Muscle of arm (tissue), 1 donor: ENCODE measurements at regions not wholly inside any gene's neighbourhood (a gene's known extent, or its start where the extent isn't known, plus 50 kb on each side); places are given as distances from the start of the nearest gene placed in this dataset.

Experiments
- DNase-seq: peaks from one replicate; pipeline ENCODE4 v3.0.0-alpha.2; 2013

DNA sequence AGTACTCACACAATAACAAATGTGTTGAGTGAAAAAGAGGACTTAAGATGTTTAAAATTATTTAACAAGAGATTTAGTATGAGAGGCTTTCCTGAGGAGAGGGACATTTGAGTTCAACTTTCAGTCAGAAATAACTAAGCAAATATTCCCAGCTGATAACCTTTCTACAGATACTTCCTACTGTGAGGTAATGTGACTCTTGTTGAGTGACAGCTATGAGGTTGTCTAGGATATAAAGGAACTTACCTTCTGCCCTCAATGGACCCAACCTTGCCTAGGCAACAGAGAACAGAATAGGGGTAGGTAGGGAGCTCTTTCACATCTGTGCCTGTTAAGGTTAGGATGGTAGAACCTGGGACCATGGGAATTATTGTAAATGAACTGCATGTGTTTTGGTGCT is 54.7 kb downstream of the GLUD2 start:
- no peak for DNase-seq

GRCh38 chrX:121103381-121103780 is 56.0 kb downstream of the GLUD2 start:
- DNase-seq: no peak

DNA sequence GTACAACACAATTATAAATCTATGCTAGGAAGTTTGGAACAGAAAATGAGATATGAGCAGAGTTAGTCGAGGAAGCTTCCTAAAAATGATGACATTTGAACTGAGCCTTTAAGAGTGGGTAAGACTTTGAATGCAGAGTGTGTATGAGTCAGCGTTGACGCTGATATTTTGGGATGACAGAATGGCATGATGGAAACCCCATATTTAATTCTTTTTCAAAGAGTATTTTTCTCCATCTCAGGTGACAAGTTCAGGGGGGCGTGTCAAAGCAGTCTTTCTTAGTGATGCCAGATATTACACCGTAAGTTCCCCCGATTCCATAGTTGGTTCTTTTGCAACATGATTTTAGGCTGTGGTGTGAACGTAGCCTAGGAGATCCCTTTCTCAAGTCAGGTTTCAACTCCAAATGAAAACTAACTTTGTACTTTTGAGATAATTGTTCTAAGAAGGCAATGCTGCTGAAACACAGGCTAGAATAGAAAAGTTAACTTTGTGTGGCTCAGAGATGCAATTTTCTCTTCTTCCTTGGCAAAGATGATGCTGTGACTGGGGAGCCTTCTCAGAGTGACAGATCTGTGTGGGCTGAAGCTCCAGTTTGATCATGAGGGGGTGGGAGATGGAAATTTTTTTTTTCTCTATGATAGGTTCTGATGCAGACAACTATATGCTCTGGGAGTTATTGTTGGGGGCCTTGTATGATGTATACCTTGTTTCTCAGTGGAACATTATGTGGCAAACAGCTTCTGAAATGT is 59.2 kb downstream of the GLUD2 start:
- no peak for DNase-seq

DNA sequence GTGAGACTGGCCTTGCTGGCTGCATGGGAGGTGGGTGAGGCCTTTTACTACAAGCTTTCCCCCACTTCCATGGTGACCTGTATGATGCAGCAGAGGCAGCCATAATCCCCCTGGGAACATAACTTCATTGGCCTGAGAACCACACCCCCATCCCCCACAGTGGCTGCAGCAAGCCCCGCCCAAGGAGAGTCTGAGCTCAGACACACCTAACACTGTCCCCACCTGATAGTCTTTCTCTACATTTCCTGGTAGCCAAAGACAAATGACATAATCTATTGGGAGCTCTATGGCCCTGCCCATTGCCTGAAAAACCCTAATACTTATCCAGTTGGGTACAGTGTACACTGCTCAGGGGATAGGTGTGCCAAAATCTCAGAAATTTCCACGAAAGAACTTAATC is 62.6 kb downstream of the GLUD2 start:
- no peak for DNase-seq

- no peak for DNase-seq
These were observed 63.1 kb downstream of the GLUD2 start for GRCh38 chrX:121110536-121110935.

GRCh38 chrX:121114691-121115090 is 67.3 kb downstream of the GLUD2 start:
- DNase-seq: no peak

GRCh38 chrX:121120690-121121605 is 73.5 kb downstream of the GLUD2 start:
- no peak for DNase-seq

DNA sequence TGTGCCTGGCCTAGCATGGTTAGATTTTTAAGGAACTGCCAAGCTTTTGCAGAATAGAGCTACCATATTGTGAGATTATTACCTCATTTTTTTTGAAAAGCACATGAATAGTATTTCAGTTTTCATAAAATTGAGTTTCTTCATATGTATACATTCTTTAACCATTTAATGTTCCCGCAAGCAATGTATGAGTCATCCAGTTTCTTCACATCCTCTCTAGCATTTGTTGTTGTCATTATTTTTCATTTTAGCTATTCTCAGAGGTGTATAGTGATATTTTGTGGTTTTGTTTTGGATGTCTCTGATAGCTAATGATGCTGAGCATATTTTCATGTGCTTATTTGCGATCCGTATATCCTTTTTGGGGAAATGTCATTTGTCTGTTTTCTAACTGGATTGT is 74.9 kb downstream of the GLUD2 start:
- DNase-seq: no peak

DNA sequence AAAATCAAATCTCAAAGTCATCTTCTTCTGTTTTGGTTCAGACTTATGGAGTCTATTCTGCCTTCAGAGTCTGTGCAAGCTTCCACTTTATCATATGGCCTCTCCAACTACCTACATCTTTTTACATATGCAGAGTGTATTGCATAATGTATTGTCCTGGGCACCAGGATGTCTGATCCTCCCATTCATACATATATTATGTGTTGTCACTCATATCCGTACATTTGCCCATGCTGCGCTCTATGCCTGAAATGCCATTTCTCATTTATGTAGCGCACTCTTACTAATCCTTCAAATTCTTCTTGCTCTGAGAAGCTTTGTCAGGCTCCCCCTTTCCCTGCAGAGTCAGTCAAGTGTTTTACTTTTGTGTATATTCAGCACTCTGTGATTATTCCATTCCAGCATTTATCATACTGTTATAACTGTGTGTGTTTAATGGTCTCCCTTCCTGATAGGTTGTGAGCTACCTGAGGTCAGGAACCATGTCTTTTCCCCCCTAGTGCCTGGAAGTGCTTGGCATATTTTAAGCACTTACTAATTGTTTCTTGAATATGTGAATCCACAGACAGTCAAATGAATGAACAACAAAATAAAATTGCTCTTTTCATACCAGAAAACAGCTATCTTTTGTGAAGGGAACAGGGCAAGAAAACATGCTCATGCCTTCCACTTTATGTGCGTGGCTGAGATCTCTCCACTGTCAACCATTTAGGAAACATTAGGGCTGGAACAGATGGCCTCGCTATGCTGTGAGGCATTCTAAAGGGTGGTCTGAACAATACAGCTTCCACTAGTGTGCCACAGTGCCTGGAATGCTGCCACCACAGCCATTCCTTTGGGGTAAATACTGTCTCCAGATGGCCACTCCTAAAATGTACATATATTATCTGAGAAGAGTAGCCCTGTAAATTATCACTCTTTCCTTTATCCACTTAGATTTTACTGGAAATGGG is 81.8 kb downstream of the GLUD2 start:
- no peak for DNase-seq

- DNase-seq: no peak
These were observed 85.3 kb downstream of the GLUD2 start for GRCh38 chrX:121132675-121133074.

DNA sequence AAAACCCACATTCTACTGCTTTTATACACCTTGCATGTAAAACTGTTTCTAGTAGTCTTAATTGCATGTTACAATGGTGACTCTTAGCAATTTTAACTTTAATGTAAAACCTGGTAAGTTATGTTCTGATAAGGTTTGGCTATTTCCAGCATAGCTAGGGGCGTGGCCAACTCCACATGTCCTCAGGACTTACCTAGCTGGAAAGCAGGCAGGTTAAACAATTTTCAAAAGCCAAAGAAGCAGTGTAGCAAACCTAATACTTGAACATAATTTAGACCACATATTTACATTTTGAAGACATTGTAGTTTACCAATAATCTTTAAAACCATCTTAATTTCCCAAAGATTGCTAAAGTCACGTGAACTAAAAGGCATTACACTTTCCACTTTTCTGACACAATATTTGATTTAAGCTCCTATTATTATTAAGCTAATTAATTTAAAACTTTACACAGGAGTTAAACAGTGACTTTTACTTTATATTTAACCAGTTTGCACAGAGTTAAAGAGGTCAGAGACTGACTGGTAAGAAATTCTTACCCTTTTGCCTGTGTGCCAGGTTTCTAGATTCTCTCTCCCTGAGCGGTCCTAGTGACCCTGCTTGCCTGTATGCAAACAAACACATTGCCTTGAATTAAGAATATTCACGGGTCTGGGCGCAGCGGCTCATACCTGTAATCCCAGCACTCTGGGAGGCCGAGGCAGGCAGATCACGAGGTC is 88.2 kb downstream of the GLUD2 start:
- DNase-seq: no peak

DNA sequence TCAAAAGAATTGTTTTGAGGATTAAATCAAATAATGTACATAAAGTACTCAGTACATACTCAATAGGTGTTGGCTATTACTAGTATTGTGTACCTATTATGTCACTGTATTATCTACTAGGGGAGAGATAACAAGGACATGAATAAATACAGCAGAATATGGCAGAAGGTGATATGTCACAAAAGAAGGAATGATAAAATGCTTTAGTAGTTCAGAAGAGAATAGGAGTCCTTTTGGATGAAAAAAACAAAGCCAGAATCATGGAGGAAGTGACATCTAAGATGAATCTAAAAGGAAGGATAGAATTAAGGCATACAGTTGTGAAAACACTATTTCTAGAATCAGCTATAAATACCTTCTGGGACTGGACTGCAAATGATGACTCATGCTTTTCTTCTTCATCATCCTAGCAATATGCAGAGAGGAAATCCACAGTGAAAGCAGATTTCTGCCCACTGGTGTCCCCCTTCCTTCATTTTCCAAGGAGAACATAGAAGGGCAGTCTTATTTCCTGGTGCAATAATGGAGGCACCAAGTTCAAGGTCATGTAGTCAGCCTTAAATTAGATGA is 98.7 kb downstream of the GLUD2 start:
- no peak for DNase-seq

DNA sequence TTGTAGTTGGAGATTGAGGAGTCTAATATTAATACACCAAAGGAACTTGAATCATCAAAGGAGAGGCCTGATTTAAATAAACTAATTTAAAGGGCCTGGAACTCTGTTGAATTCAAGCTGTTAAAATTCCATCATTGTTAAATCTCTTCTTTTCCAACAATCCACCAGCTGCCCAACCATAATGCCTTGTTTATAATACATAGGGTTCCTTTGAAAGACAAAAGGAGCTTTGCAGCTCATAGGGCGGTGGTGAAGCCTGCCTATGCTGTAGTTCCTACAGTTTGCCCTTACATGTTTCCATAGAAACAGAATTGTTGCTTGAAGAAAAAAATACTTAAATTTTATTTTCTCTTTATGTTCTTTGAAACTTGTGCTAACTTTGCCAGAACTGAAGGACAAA is 102.8 kb downstream of the GLUD2 start:
- no peak for DNase-seq

DNA sequence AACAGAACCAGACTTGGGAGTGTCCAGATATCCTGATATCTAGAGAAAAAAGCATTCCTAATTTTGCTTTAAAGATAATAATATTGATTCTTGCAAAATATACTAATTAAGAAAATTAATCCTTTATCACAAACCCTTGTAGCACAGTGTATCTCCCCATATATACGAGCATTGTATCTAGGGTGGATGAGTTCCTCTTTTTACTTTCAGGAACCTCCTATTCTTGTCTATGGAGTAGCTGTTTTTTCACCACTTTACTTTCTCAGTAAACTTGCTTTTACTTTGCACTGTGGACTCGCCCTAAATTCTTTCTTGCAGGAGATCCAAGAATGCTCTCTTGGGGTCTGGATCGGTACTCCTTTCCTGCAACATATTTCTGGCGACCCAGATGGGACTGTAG is 103.9 kb downstream of the GLUD2 start:
- no peak for DNase-seq

- DNase-seq: no peak
These were observed 107.5 kb downstream of the GLUD2 start for GRCh38 chrX:121154858-121155404.

- no peak for DNase-seq
These were observed 113.6 kb downstream of the GLUD2 start for GRCh38 chrX:121160987-121161386.

- DNase-seq: no peak
These were observed 114.1 kb downstream of the GLUD2 start for GRCh38 chrX:121161501-121161933.

- no peak for DNase-seq
These were observed 116.0 kb downstream of the GLUD2 start for GRCh38 chrX:121163443-121163842.

DNA sequence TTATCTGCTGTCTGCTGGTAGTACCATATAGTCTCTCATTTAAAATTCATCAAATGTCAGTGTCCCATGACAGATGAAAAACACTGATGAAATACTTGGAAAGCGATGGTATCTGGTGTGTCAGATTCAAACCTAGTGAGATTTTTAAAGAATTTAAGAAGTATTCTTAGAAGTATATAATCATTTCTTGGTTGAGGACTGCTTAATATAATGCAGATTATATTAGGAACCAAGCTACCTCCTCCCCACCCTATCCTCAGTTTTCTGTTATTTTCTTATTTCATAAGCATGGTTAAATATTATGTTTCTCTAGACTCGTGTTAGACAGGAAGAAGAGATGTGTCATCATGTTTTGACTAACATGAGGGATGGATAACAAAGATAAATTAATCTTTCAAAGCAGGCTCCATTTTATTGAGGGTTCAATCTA is 118.5 kb downstream of the GLUD2 start:
- no peak for DNase-seq
